Sigmoid colon (tissue), 6 donors: ENCODE measurements at regions not wholly inside any gene's neighbourhood (a gene's known extent, or its start where the extent isn't known, plus 50 kb on each side); places are given as distances from the start of the nearest gene placed in this dataset.

Experiments used
- DNase-seq: peaks from one replicate; pipeline ENCODE4 v3.0.0-alpha.2; 2019
- H3K27ac ChIP-seq, 4 donors: fragments of 200-600 bp; sonication (generic); one replicate each; pipeline ENCODE4 v1.5.1; 2016 to 2019; ENCODE audit warnings: mild to moderate bottlenecking in 1 of 4
- H3K27me3 ChIP-seq, 3 donors: fragments of 200-600 bp; sonication (generic); one replicate each; pipeline ENCODE4 v1.5.1; 2019; ENCODE audit warnings: mild to moderate bottlenecking in 1 of 3
- H3K36me3 ChIP-seq, 4 donors: fragments of 200-600 bp; sonication (generic); one replicate each; pipeline ENCODE4 v1.5.1; 2016 to 2019
- H3K4me1 ChIP-seq, 4 donors: fragments of 200-600 bp; sonication (generic); one replicate each; pipeline ENCODE4 v1.5.1; 2017 to 2019
- H3K4me3 ChIP-seq, 4 donors: fragments of 200-600 bp; sonication (generic); one replicate each; pipeline ENCODE4 v1.5.1; 2017 to 2019; ENCODE audit warnings: mild to moderate bottlenecking in 2 of 4, moderate library complexity in 1 of 4
- H3K9me3 ChIP-seq, 4 donors: fragments of 200-600 bp in 3 of 4; sonication (generic) in 3 of 4; one replicate each; pipeline versions ENCODE4 v1.5.1 to v1.6.1; 2013 to 2019
- CTCF ChIP-seq, 4 experiments: fragments of 450-650 bp in 3 of 4; fragments of 200-600 bp in 1 of 4; IDR thresholded peaks; one replicate each; pipeline ENCODE4 v1.5.1; 2016 to 2019; ENCODE audit warnings: antibody characterized with exemption in 4 of 4, mild to moderate bottlenecking in 3 of 4, moderate library complexity in 2 of 4
- EP300 ChIP-seq, 4 donors: sonication (generic); formaldehyde crosslinking; IDR thresholded peaks; one replicate each; pipeline ENCODE4 v1.6.1; 2017; ENCODE audit warnings: antibody characterized with exemption in 4 of 4
- POLR2A ChIP-seq, 2 donors: fragments of 450-650 bp; IDR thresholded peaks; one replicate each; pipeline ENCODE4 v1.6.1; 2016; ENCODE audit warnings: antibody characterized with exemption in 2 of 2, mild to moderate bottlenecking in 2 of 2, moderate library complexity in 2 of 2
- POLR2AphosphoS5 ChIP-seq, 4 donors: sonication (generic); formaldehyde crosslinking; IDR thresholded peaks; one replicate each; pipeline ENCODE4 v1.6.1; 2017; ENCODE audit warnings: antibody characterized with exemption in 4 of 4
- WGBS, 2 donors: extraction: QIAGEN DNeasy Blood & Tissue Kit; methylation state at CpG; one replicate each; pipeline ENCODE4 v1.1.7; 2013; 5-methylcytosine and 5-hydroxymethylcytosine counted together
- intact Hi-C: fragments of 100-400 bp; cut with DNase I; formaldehyde crosslinking; loops from one replicate; pipeline ENCODE4 v1.15.1; 2023
- donor health status: healthy with polysubstance abuse.
- donor health status: healthy.

DNA sequence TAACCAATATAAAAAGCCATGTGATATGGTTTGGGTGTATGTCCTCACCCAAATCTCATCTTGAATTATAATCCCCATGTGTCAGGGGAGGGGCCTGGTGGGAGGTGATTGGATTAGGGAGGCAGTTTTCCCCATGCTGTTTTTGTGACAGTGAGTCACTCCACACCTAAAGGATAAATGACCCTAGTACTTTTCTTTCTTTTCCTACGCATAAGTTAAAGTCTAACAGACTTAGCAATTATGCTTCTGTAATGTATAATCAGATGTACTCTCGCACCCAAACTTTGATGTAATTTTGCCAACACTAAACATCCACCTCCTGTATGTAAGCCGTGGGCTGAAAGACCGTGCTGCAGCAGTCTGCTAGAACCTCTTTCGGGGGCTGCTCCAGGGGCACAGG, 97.2 kb upstream of the DSEL start:
- no peak for DNase-seq
- no peak for TF ChIP-seq POLR2A (IDR thresholded peaks at IDR 0.05)
- no peak for TF ChIP-seq POLR2AphosphoS5 (IDR thresholded peaks at IDR 0.05)
- TF ChIP-seq EP300 (IDR thresholded peaks at IDR 0.05), result no peak
- no peak for TF ChIP-seq CTCF (IDR thresholded peaks at IDR 0.05)
- Histone ChIP-seq H3K4me1 (peaks cover 0 to 6% (median 0%) of the 10 kb centered on the region in 4 donors), H3K36me3 (no peaks in the 10 kb centered on the region), H3K27ac (no peak overlapping the region), H3K4me3 (no peak overlapping the region), H3K27me3 (no peaks in the 10 kb centered on the region), H3K9me3 (no peaks in the 10 kb centered on the region)
- WGBS, 2 donors, result 78 to 85% methylated on average over 5 of the region's 5 CpGs
- intact Hi-C loops, result no loop called here

DNA sequence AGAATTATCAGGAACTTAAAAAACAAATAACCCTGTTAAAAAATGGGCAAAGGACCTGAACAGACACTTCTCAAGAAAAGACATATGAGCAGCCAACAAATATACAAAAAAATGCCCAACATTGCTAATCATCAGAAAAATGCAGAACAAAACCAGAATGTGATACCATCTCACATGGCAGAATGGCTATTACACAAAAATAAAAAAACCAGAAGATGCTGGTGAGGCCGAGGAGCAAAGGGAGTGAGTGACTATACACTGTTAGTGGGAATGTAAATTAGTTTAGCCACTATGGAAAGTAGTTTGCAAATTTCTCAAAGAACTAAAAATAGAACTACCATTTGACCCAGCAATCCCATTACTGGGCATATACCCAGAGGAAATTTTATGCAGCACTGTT, 95.8 kb upstream of the DSEL start:
- no peak for DNase-seq
- Histone ChIP-seq H3K9me3 (no peaks in the 10 kb centered on the region), H3K27me3 (no peaks in the 10 kb centered on the region), H3K27ac (no peak overlapping the region), H3K36me3 (no peaks in the 10 kb centered on the region), H3K4me3 (no peak overlapping the region), H3K4me1 (peaks cover 0 to 6% (median 0%) of the 10 kb centered on the region in 4 donors)
- TF ChIP-seq CTCF (IDR thresholded peaks at IDR 0.05), result no peak
- no peak for TF ChIP-seq EP300 (IDR thresholded peaks at IDR 0.05)
- no peak for TF ChIP-seq POLR2AphosphoS5 (IDR thresholded peaks at IDR 0.05)
- no peak for TF ChIP-seq POLR2A (IDR thresholded peaks at IDR 0.05)
- 78 to 90% methylated on average over 1 of the region's 1 CpG for WGBS, 2 donors
- intact Hi-C loops, result no loop called here

DNA sequence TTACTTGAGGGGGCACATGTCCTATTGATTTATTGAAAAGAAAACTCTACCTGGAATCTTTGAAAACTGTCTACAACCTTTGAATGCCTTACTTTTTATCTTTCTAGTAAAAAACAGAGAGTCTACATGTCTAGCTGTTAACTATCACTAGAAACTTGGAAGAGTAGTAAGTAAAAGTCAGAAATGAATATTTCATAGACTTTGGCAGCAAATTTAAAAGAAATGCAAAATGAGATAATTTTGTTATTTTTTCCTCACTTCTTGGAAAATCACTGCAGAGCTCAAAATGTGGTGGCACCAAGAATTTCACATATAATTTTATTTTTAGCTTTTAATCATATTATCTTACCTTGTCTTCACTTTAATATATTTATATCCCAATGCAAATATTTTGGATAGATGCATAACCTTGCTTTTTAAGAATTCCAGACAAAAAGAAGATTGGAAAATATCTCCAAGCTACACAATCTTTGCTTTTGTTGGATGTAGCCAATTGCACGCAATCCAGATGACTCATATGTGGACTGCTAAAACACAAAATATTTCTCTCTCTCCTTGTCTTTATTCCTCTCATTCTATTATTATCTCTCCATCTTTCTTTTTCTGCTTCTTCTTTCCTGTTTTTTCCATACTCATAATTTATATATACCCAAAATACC, 92.2 kb upstream of the DSEL start:
- H3K27me3 ChIP-seq, result no peaks in the 10 kb centered on the region
- WGBS, 2 donors, result 82 to 86% methylated on average over 1 of the region's 1 CpG
- peaks cover 0 to 3% (median 0%) of the 10 kb centered on the region in 4 donors for H3K9me3 ChIP-seq
- no peaks in the 10 kb centered on the region for H3K36me3 ChIP-seq
- no peak for DNase-seq
- no peak overlapping the region for H3K4me3 ChIP-seq
- intact Hi-C loops, result no loop called here
- no peaks in the 10 kb centered on the region for H3K4me1 ChIP-seq
- no peak overlapping the region for H3K27ac ChIP-seq
- no peak for TF ChIP-seq POLR2AphosphoS5 (IDR thresholded peaks at IDR 0.05)
- no peak for TF ChIP-seq EP300 (IDR thresholded peaks at IDR 0.05)
- no peak for TF ChIP-seq CTCF (IDR thresholded peaks at IDR 0.05)
- no peak for TF ChIP-seq POLR2A (IDR thresholded peaks at IDR 0.05)

DNA sequence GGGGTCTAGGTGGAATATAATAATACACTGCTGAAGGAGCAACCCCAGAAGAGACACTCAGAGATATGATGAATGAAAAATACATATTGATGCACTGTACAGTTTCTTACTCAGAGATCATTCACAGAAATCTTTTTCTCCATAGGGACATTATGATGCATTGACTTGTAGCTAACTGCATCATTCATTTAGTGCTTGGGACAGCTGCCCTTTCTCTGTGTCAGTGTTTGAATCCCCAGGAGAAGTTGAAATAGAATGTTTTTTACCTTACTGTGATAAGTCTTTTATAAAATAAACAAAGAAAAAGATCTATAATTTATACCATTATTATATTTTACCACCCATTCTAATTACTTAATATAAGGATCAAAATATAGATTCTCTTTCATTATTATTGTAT, 91.7 kb upstream of the DSEL start:
- intact Hi-C loops, result no loop called here
- Histone ChIP-seq H3K4me3 (no peak overlapping the region), H3K27me3 (no peaks in the 10 kb centered on the region), H3K4me1 (no peaks in the 10 kb centered on the region), H3K27ac (no peak overlapping the region), H3K36me3 (no peaks in the 10 kb centered on the region), H3K9me3 (peaks cover 0 to 3% (median 0%) of the 10 kb centered on the region in 4 donors)
- TF ChIP-seq CTCF (IDR thresholded peaks at IDR 0.05) (no peak), POLR2AphosphoS5 (IDR thresholded peaks at IDR 0.05) (no peak), EP300 (IDR thresholded peaks at IDR 0.05) (no peak), POLR2A (IDR thresholded peaks at IDR 0.05) (no peak)
- DNase-seq, result no peak
